HG02678 (cell line): ENCODE measurements at regions not wholly inside any gene's neighbourhood (a gene's known extent, or its start where the extent isn't known, plus 50 kb on each side); places are given as distances from the start of the nearest gene placed in this dataset.

Experiments
- ATAC-seq: cut with Tn5 transposase; IDR thresholded peaks from one replicate; pipeline ENCODE4 v1.9.1; 2021; ENCODE audit warnings: mild to moderate bottlenecking, moderate library complexity; ENCODE audit not compliant: unreplicated experiment

DNA sequence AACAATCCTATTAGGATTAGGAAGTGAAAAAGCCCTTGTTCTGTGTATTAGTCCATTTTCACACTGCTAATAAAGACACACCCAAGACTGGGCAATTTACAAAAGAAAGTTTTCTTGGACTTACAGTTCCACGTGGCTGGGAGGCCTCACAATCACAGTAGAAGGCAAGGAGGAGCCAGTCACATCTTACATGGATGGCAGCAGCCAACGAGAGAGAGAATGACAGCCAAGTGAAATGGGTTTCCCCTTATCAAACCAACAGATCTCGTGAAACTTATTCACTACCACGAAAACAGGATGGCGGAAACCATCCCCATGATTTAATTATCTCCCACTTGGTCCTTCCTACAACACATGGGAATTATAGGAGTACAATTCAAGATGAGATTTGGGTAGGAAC is 248.2 kb upstream of the KCNMB2 start:
- no peak for ATAC-seq

DNA sequence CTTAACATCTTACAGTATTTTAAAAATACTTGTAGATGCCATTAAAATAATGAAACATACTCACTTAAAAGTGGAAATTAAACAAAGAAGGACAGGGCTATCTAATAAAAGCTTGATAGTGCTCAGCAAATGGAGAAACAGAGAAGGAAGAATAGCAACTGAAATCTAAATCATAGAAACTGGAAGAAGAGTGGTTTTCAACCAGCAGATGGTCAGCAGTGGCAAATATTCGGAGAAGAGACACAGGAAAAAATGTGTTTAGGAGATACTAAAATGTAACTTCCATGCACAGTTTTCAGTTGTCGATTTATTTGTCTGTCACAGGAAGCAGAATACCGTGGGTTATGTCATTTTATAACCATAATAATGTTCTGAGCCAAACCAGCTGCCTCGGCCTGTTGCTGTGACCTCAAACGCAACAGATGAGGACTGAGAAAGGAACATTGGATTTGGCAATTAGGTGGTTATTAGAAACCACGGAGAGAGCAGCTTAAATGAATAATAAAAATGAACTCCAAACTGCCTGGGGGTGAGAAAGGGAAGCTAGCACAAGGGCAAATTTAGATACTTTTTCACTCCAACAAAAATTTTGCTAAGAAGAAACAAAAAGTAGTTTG is 246.6 kb upstream of the KCNMB2 start:
- no peak for ATAC-seq

DNA sequence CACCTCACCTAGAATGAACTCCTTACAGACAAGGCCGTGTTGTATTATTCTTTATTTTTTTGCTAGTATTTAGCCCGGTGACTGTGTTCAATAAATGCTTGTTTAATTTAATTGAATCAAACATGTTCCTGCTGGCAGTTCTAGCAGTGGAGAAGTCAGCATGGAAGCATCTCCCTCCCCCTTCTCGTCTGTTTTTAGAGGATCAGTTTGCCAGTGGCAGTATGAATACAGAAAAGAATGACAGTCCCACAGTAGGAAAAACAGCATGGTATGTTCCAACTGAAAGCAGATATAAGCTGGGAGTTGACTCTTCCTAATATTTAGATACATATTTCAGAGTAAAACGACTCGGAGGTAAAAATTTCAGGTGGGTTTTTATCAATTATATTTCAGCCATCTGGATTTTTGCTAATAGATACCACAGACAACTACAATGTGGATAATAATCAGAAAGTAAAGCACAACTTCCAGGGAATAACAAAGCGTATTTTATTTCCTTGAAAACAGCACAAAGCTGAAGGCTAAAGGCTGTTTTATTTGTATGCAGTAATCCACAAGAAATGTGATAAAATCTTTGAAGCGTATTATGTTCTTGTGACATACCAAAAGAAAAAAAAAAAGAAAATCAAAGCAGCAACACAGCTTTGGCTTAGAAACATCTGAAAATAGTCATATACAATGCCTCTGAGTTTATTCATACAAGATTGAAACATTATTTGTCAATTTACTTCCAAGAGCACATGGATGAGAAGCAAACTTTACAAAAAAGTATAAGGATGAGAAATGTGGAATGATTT is 244.5 kb upstream of the KCNMB2 start:
- ATAC-seq = no peak

DNA sequence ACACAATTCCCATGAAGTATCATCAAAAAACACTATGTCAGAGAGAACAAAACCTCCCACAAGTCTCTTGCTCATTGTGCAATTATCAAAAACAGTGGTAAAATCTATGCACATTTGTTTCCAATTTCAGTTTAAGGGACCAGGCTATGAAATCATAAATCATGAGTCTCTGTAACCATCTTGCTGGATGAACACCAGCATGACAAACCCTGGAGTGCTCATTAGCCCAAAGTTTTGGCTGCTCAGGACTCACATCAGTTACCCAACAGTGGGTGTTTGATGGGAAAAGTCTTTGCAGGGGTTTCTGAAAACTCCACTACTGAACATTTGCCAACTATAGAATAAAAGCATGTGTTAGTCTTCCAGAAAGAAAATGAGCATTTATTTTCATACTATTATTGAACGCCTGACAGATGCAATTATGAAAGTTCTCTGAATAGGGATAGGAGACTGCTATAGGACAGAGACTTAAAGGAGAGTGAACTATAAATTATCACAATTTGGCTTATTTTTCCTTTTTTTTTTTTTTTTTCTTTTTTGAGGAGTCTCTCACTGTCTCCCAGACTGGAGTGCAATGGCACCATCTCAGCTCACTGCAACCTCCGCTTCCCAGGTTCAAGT is 240.8 kb upstream of the KCNMB2 start:
- ATAC-seq = no peak

DNA sequence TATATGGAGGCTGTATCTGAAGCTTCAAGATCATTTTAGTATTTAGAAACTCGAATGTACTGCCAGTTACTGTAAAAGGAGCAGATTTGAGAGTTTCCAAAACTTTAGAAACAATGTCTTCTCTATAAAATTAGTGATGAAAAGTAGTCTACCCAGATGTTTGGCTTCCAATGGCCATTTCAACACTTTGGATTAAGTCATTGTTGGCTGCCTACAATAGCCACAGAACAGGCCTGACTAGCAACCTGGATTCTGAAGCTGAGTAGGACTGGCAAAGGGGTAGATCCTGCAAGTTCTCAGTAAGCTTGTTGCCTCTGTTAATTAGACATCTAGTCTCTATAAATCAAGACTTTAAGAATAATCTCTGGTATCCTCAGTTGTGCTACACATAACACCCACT is 239.0 kb upstream of the KCNMB2 start:
- ATAC-seq = no peak

DNA sequence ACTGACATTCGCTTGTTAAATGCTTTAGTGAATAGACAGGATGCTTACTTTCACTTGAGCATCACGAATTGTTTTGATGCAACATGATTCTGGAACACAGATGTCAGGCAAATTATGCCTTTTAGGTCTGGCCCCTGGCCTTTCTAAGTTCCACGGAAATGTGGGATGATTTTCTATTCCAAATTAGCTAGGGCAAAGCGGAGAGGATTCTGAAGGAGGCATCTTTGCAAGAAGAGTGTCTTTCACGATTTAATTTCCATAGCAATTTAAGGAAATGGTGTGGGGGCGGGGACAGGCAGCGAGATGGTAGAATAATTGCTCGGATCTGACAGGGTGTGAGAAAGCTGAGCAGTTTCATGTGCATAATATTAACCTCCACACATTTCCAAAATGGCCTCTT is 238.5 kb upstream of the KCNMB2 start:
- no peak for ATAC-seq

DNA sequence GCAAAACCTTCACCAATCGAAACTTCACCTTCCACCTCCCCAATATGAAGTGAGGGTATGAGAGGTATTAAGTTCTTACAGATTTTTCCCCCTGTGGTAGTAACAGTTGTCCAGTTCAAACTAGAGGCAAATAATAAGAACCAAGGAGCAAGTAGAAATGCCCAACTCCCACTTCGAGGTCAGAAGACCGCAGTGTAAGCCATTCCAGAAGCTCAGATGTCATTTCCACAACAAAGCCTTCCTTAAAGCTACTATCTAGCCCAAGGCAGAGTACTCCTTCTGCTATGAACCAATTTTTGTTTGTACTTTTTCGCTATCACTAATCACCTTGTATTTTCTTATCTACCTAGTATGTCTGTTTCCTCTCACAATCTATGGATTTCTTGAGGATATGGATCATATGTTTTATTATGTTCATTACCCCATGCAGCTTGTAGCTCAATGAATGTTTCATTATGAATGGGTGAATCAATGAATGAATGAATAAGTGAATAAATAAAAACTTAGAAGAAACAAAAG is 235.7 kb upstream of the KCNMB2 start:
- no peak for ATAC-seq

DNA sequence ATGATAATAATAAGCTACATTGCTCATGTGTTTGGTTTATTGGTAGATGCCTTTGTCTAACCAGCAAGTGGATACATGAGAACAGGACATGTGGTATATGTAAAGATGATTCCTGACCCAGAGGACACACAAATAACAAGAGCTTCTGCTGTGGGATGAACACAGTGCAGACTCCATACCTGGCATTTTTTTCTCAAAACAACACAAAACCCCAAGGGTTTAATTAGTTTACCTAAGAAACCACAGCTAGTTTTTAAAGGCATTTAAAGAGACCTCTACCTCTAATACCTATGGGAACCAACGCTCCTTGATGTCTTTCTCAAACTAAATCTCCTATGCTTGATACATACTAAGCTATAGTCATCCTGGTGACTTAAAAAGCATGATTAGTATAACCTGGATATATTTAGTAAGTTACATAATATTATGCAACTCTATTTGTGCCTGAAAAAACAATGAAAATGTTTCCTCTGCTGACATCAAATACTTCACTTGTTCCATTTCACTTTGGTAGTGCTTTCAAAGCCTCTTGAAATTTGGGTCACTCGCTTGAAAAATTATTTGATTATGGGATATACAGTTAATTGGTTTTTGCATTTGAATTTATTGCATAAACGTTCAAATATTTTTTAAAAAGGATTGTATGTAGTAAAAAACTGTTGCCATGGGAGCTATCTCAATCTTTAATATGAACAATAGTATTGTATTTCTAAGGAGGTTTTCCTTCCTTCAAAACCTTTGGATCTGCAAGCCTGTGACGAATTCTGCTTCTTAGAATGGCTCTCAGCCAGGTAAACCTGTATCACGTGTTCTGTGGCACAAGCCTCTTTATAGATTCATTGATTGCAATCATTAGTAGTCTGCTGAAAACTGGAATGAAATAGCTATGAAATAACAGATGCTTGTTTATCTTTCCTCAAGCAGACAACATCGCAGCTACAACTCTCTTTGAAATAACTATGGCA is 233.0 kb upstream of the KCNMB2 start:
- no peak for ATAC-seq

DNA sequence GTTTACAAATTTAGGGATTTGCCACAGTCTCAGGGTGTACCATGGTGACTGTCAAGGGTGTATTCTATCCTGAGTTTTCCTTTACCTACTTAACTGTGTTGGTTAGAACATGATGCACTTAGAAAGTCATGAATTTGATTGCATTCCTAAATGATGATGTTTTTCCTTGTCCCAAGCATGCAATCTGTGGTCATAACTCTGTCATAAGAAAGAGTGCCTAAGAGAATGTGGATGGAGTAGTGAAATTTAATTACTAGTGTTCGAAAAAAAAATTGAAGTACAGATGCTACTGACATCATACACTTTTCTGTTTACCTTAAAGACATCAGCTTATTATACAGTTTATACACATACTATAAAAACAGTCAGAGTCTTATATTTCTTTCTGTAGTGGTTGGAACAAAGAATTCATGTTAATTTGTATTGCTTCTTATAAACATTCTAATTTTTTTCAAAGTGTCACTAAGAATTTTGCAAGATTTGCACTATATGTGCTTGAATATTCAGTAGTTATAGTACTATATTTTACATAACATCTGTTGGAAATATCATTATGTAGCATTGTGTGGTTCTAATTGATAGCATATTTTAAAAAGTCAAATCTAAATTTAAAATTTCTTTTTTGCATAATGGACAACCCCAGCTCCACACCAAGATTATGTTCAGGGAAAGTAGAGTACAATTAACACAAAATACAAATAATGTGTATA is 231.3 kb upstream of the KCNMB2 start:
- ATAC-seq = no peak

DNA sequence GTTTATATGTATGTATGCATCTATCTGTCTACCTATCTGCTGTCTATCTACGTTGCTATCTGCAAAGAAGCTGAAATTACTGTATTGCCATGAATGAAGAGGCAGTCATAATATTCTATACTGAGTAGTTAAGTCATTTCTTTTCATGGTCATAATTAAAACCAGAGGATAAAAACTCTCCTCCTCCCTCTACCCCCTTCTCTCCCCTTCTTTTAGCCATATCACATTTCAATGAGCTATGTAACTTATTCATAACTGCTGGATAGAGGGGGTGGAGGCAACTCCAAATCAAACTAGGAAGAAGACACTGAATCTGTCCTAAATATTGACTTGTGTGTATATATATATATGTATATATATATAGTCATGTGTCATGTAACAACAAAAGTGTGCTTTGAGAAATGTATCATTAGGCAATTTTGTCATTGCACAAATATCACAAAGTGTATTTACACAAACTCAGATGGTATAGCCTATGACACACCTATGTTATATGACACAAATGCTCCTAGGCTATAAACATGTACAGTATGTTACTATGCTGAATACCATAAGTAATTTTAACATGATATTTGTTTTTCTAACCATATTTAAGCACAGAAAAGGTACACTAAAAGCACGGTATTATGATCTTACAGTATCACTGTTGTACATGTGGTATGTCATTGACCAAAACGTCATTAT is 229.7 kb upstream of the KCNMB2 start:
- no peak for ATAC-seq

DNA sequence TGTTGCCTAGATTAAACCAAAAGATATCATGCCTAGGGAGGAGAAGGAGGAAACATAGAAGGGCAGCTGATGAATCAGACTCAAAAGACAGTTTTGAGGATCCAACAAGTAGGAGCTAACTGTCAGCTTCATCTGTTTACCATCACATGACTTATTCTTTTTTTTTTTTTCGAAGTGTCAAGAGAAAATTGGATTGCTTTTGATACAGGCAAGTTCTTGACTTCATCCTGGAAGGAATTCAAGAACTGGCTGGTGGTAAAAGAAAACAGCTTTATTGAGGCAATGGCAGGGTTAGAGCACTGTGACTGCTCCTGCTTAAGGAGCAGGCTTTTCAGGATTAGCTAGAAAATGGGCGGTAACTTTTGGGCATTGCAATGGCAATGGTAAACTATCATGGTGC is 227.5 kb upstream of the KCNMB2 start:
- no peak for ATAC-seq

DNA sequence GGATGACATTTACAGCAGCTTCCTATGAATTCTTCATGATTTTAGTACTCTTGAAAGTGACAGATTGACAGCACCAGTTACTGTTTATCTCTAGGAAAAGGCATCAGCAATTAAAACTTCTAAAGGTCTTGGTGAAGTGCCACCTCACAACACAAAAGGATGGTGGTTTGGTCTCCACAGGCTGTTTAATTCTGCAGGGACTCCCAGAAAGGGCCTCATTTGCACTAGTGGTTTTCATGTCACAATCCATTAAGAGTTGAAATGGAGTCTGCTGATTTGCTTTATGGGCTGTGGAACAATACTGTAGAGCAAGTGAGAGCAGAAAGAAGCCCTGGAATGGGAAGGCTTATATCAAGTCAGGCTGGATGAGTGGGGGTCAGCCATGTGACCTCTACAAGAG is 225.3 kb upstream of the KCNMB2 start:
- ATAC-seq = no peak

DNA sequence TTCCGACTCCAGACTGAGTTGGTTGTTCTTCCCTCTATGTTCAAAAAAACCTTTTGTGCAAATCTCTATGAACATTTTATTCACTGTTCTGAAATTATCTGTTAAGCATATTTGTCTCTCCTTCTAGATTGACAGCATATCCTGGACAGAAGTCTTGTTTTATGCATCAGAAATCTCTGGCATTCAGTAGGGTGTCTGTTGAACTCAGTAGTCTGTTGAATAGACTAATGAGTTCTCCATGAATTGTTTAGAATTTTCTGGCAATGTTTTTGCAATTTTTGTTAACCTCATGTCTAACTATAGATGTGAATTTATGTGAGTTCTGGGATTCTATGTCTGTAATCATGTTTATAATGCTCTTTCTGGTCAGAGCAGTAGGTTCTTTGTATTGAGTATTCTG is 222.5 kb upstream of the KCNMB2 start:
- ATAC-seq = no peak

DNA sequence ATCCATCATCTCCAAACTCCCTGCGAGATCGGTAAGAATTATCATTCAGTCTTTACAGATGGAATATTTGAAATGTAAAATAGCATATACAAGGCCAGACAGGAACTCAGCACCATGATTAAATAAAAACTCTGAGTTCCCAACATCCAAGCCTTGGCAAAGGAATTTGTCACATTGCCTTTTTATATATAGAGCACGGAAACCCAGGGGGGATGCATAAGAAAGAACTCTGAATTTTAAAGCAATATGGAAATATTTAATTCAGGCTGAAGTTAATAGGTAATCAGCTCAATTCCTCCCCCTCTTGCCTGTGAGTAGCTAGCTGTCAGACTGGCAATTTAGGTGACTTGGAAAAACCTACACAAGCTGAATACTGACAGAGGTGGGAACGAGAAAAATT is 217.9 kb upstream of the KCNMB2 start:
- no peak for ATAC-seq

DNA sequence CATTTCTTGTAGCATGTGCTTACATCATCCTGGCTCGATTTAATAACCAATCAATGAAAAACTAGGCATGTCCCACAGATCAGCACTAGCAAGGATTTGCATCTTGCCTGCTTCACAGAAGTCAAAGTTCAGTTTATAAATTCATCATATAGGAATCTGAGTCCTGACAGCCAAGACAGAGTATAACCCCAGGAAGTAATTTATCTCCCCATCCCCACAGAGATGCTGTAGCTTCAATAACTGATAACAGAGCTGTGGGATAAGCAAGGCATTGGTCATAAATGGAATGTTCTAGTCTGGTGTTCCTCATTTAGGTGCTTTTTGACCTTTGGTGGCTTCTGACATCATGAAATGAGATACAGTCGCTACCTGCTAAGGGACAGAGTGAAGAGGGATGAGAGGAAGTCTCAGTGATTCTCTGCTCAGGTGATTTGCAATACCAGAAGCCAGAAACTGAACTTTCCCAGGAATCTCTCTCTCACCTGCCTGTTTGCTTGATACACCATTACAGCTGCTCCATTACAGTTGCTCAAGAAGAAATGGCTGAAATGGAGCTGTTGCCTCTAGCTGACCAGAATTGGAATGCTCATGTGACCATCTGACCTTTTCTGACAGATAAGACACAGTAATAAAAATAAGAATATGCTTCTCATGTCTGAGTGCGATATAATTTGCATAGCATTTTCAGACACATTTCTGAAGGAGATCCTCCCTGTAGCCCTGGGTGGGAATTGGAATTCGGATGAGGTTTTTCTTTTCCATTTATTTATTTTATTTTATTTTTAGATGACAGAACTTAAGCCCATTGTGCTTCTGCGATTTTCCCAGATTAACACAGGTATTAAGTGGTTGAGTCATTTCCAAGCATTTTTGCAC is 217.1 kb upstream of the KCNMB2 start:
- no peak for ATAC-seq

DNA sequence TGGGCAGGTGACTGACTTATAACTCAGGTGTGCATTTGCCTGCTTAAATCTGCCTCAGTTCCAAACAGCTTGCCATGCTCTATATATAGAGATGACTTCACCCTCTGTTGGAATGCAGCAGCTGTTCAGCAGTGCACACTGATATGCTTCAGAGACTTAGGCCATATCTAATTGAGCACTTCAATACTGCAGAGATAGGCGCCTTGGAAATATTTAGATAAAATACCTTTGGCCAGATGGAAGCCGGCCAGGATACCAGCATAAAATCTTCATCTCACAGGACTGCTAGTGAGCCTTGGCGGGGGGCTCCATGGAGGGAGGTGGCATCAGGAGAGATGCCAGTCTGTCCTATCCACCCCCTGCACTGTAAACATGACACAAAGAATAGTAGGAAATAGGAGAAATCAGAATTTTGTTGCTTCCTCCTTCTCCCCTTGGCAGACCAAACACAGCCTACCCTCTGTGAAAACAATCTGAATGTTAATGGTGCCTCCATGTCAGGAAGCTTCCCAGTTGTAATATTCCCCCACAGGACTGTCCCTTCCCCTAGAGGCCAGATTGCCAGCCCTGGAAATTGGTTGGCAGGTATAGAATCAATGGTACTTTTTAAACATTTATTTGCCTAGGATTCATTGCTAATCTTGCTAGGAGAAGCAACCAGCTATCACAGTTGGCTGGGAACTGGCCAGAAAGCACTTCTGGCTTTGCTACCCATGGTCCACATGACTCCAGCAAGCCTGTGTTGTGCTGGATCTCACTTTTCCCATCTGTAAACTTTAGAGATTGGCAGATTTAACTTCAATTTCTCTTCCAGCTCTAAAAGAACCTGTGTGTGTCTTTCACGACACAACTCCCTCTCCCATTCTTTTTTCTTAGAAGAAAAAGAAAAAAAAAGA is 215.5 kb upstream of the KCNMB2 start:
- no peak for ATAC-seq

DNA sequence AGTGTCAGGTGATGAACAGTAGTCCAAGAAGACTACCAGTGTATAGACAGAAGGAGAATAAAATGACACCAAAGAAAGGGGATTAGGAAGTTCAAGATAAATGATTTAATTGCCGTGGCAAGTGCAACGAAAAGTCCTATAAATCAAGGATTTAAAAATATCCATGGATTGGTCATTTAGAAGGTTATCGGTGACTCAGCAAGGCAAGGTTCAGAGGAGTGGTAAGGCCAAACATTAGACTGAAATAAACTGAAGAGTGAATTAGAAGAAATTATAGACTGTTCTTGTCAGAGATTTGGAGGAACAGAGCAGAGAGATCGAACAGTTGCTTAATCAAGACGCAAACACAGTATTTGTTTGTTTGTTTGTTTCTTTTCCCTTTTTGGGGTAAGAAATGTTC is 211.9 kb upstream of the KCNMB2 start:
- no peak for ATAC-seq

DNA sequence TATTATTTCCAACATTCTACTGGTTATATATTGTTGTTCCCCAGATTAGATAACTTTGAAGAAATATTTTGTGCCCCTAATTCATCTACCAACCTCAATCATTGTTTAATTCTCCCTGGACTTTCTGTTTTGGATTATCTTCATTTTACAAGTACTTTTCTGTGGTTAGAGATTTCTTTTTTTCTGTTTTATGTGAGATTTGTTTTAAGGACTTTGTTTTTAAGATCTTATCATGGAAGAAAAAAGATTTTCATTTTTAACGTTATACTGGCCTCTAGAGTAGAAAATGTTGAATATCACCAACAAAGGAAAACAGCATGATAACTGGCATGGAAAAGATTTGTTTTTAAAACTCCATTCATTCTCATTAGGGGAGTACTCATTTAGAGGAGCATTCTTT is 210.9 kb upstream of the KCNMB2 start:
- ATAC-seq = no peak
